SU-DHL-6 (cell line): ENCODE measurements at regions not wholly inside any gene's neighbourhood (a gene's known extent, or its start where the extent isn't known, plus 50 kb on each side); places are given as distances from the start of the nearest gene placed in this dataset.

Experiments used
- H2AFZ ChIP-seq: fragments of 200-600 bp; sonication (generic); 2 replicates; pipeline ENCODE4 v1.6.1; 2014; ENCODE audit warnings: low read depth, mild to moderate bottlenecking, moderate library complexity, mixed read lengths, antibody characterized with exemption, low read length; ENCODE audit not compliant: severe bottlenecking
- H3F3A ChIP-seq: fragments of 200-600 bp; shearing (Covaris generic); 2 replicates; pipeline ENCODE4 v1.6.0; 2016; ENCODE audit warnings: antibody characterized with exemption, mild to moderate bottlenecking; ENCODE audit not compliant: insufficient read depth
- H3K27ac ChIP-seq: fragments of 200-600 bp; sonication (generic); 2 replicates; pipeline ENCODE4 v1.5.1; 2016; ENCODE audit warnings: low read depth, mild to moderate bottlenecking, low read length, moderate library complexity, mixed read lengths
- H3K27me3 ChIP-seq: fragments of 200-600 bp; sonication (generic), shearing (Covaris generic); 2 replicates; pipeline ENCODE4 v1.6.0; 2014; ENCODE audit warnings: mild to moderate bottlenecking, low read length
- H3K36me3 ChIP-seq: fragments of 200-600 bp; sonication (generic); 2 replicates; pipeline ENCODE4 v1.6.1; 2014; ENCODE audit warnings: mild to moderate bottlenecking, low read length, mixed read lengths
- H3K4me2 ChIP-seq: fragments of 300-600, 200-600 bp; shearing (Covaris generic), sonication (generic); 2 replicates; pipeline ENCODE4 v1.6.0; 2014; ENCODE audit warnings: low read length, low read depth, mild to moderate bottlenecking; ENCODE audit not compliant: poor library complexity, severe bottlenecking
- H3K4me3 ChIP-seq: fragments of 200-600 bp; sonication (generic); 2 replicates; pipeline ENCODE4 v1.5.1; 2014; ENCODE audit warnings: antibody characterized with exemption, low read length, mild to moderate bottlenecking, mixed read lengths; ENCODE audit not compliant: insufficient read depth, poor library complexity, severe bottlenecking
- H3K79me2 ChIP-seq: fragments of 200-600 bp; sonication (generic); 2 replicates; pipeline ENCODE4 v1.6.1; 2014; ENCODE audit warnings: mild to moderate bottlenecking, low read length, moderate library complexity; ENCODE audit not compliant: insufficient read depth
- H3K9ac ChIP-seq: fragments of 200-600 bp; sonication (generic); 2 replicates; pipeline ENCODE4 v1.7.0; 2014; ENCODE audit warnings: mild to moderate bottlenecking, low read length
- H3K9me2 ChIP-seq: fragments of 200-600 bp; sonication (generic); replicated peaks from 2 replicates; pipeline ENCODE4 v1.6.1; 2014; ENCODE audit warnings: low read length; ENCODE audit not compliant: insufficient read depth
- H3K9me3 ChIP-seq: fragments of 200-600 bp; sonication (generic); 2 replicates; pipeline ENCODE4 v1.6.1; 2014; ENCODE audit warnings: low read length, mixed read lengths; ENCODE audit not compliant: insufficient read depth
- H4K20me1 ChIP-seq: fragments of 200-600 bp; sonication (generic); 2 replicates; pipeline ENCODE4 v1.6.1; 2014; ENCODE audit warnings: low read depth, mild to moderate bottlenecking, antibody characterized with exemption, low read length, moderate library complexity, mixed read lengths
- CTCF ChIP-seq: fragments of 200-600 bp; sonication (generic); IDR thresholded peaks from one replicate; pipeline ENCODE4 v1.5.1; 2017; ENCODE audit warnings: antibody characterized with exemption, mild to moderate bottlenecking, low read length, moderate library complexity; ENCODE audit not compliant: insufficient read depth, poor library complexity, severe bottlenecking
- EZH2phosphoT487 ChIP-seq: fragments of 200-600 bp; sonication (generic), shearing (Covaris generic); conservative IDR thresholded peaks from 2 replicates; pipeline ENCODE4 v1.6.1; 2018; ENCODE audit warnings: mild to moderate bottlenecking, antibody characterized with exemption, low read length, moderate library complexity, mixed read lengths

GRCh38 chr21:35677298-35677841 lies 383.0 kb downstream of the SETD4 start:
- no peaks in the 10 kb centered on the region for H3K79me2 ChIP-seq
- H3K9me2 ChIP-seq = no peaks in the 10 kb centered on the region
- no peaks in the 10 kb centered on the region; the same call in 1 of the 2 replicates for H3K27me3 ChIP-seq
- H3F3A ChIP-seq = no peaks in the 10 kb centered on the region
- no peaks in the 10 kb centered on the region for H4K20me1 ChIP-seq
- no peak overlapping the region for H3K27ac ChIP-seq
- H3K9me3 ChIP-seq = no peaks in the 10 kb centered on the region
- H3K4me3 ChIP-seq = no peak overlapping the region
- TF ChIP-seq EZH2phosphoT487 = no peak
- TF ChIP-seq CTCF = no peak
- H3K36me3 ChIP-seq = no peaks in the 10 kb centered on the region
- H3K9ac ChIP-seq = no peak overlapping the region
- no peak overlapping the region for H3K4me2 ChIP-seq
- H2AFZ ChIP-seq = no peak overlapping the region

GRCh38 chr21:35674895-35675470 lies 385.3 kb downstream of the SETD4 start:
- no peaks in the 10 kb centered on the region; the same call in 1 of the 2 replicates for H3K27me3 ChIP-seq
- no peaks in the 10 kb centered on the region for H3F3A ChIP-seq
- H2AFZ ChIP-seq = no peak overlapping the region
- H3K36me3 ChIP-seq = no peaks in the 10 kb centered on the region
- no peak overlapping the region for H3K4me2 ChIP-seq
- TF ChIP-seq EZH2phosphoT487 (no peak), CTCF (no peak)
- H3K9me2 ChIP-seq = no peaks in the 10 kb centered on the region
- H3K27ac ChIP-seq = no peak overlapping the region
- no peaks in the 10 kb centered on the region for H3K79me2 ChIP-seq
- H3K9ac ChIP-seq = no peak overlapping the region
- H3K9me3 ChIP-seq = no peaks in the 10 kb centered on the region
- H4K20me1 ChIP-seq = no peaks in the 10 kb centered on the region
- H3K4me3 ChIP-seq = no peak overlapping the region

GRCh38 chr21:35674091-35674671 lies 386.1 kb downstream of the SETD4 start:
- Histone ChIP-seq H2AFZ (no peak overlapping the region), H3F3A (no peaks in the 10 kb centered on the region), H3K27ac (no peak overlapping the region), H3K27me3 (no peaks in the 10 kb centered on the region), H3K9ac (no peak overlapping the region), H3K4me2 (no peak overlapping the region), H3K79me2 (no peaks in the 10 kb centered on the region), H4K20me1 (no peaks in the 10 kb centered on the region), H3K9me2 (no peaks in the 10 kb centered on the region), H3K4me3 (no peak overlapping the region), H3K9me3 (no peaks in the 10 kb centered on the region), H3K36me3 (no peaks in the 10 kb centered on the region)
- TF ChIP-seq CTCF (no peak), EZH2phosphoT487 (no peak)
